NCI-H82 treated with DMSO at 0.1 percent for 48 hours (cell line): ENCODE measurements at regions not wholly inside any gene's neighbourhood (a gene's known extent, or its start where the extent isn't known, plus 50 kb on each side); places are given as distances from the start of the nearest gene placed in this dataset.
"Not testable (repeated sequence)": the region's sequence is repeated elsewhere in the genome, so short reads cannot be mapped to it uniquely, and the experiment has no call there.

Source experiments
- DNase-seq: peaks from one replicate; lab custom pipeline; 2025; ENCODE audit not compliant: unreplicated experiment; lab: John Stamatoyannopoulos, UW

DNA sequence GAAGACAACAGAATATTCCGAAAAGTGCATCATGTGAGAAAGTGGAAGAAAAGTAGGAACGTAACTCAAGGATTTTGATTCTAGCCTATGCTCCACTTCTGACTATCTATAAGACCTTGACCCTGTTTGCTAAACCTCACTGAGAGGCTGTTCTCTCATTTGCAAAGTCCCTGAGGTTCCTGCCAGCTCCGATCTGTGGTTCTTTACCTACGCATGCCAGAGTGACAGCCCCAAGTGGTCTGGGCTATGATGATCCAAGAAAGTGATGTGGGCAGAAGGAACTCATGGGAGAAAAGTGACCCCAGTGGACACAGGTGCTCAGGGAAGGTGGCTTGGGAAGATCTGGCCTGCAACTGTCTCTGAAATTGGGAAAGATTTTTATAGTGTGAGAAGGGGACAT, 301.1 kb upstream of the CDH11 start:
- no peak for DNase-seq

DNA sequence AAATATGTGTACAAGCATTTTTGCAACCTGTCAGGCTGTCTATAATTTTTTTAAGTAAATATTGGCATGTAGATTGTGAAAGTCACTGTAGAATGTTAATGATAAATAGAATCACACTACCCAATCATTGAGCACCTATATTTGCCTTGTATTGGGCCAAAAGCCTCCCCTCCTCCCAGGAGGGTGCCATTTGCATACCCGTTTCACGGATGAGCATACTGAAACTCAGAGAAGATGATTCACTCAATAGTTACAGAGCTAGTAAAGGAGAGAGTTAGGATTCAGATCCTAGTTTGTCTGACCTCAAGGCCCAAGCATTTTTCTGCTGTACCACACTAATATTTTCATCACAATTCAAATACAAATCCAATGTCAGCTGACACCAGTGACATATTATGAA, 299.7 kb upstream of the CDH11 start:
- DNase-seq: no peak

DNA sequence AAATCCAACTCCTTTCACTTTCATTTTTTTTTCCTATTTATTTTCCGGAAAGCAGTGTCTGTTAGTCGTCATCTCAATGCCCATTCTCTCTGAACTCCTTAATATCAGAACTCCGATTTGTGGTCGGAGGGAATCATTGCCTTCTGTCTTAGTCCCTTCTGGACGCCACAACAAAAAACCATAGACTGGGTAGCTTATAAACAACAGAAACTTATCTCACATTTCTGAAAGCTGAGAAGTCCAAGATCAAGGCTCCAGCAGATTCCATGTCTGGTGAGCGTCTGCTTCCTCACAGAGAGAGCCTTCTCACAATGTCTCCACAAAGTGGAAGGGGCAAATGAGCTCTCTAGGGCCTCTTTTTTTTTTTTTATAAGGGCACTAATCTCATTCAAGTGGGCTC, 296.6 kb upstream of the CDH11 start:
- DNase-seq: no peak

DNA sequence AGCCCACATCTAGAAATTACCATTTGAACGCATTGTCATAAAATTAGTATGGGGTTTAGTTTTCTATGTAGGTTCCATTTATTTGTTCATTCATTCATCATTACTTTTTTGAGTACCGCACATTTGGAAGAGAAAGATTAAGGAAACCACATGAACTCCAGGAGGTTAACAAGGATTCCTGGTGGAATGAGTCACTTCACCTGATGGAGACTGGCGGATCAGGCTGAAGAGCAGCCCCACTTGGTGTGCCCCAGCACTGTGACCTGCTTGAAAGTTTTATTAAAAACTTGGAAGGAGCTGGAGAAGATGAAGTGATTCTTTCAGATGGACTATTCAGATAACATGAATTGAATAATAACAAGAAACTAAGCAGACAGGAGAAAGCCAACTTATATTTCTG, 293.6 kb upstream of the CDH11 start:
- DNase-seq: no peak

DNA sequence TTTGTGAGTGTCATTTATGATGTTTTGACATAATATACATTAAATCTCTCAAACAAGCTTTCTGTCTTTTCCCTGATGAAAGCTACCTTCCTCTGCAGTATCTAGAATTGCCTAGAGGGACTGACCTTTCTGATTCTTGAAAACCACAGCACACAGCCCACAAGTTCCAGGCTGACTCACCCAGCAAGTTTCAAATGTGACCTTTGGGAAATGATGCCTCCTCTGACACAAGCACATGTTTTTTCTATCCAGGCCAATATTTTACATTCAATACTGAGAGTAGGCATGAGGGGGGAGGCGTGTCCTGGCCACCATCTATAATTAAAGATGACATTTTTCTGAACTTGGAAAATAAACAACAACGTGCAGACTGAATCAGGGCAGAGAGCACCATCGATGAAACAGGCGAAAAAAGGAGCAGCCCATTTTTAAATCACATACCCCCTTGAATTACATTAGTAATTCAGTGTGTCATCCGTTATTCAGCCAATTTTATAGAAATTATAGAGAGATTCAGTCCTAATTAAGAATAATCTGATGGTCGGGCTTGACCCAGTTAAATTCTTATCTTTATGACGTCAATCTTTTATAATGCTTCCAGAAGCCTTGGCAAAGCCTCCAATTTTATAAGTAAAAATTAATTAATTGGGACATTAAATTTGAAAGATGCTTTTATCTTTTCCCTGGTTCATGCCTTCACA, 292.6 kb upstream of the CDH11 start:
- no peak for DNase-seq

DNA sequence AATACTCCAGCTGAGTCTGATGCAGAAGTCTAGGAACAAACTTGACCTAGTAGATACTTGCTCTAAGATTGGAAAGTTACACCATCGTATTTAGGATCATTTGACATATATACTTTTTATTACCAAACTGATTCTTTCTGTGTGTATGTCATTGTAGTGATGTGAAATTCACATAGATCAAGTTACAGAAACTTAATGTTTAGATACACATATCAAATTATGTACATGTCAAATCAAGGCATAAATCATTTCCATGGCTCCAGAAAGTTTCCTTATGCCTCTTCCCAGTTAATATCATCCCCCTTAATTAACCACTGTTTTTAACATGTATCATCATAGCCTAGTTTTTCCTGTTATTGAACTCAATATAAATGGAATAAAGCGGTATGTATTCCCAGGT, 292.0 kb upstream of the CDH11 start:
- DNase-seq: no peak

DNA sequence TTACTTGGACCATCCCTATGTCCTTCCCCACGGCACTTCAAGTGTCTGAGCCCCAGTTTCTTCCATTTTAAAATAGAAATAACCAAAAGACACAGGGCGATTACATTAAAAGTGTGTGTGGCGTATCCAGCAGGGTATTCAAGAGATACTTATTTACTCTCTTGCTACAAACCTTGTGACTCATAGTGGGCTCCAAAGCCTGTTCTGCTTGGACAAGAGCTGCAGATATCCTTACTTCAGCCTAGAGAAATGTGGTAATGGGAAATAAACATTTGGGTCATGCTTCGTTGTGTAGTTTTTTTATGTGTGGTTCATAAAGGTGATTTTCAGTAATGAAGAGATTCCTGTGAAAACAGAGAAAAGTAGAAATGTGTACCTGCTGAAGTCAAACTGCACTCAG, 288.9 kb upstream of the CDH11 start:
- DNase-seq: no peak

DNA sequence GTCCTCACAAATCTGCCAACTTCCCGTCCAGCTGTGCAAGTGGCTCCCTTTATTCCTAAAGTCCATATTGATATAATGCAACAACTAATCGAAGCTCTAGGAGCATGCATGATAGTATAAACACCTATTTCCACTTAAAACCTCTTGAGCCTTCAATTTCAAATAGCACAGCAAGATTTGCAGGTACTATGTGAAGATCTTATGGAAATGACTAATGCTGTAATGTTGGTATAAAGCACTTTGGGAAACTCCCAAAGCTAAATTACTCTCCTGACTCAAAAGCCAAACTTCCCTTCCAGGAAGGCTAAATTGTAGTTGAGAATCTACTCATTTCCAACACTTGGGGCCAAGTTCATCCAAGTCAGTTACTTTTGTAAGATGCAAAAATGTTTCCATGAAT, 287.6 kb upstream of the CDH11 start:
- no peak for DNase-seq

DNA sequence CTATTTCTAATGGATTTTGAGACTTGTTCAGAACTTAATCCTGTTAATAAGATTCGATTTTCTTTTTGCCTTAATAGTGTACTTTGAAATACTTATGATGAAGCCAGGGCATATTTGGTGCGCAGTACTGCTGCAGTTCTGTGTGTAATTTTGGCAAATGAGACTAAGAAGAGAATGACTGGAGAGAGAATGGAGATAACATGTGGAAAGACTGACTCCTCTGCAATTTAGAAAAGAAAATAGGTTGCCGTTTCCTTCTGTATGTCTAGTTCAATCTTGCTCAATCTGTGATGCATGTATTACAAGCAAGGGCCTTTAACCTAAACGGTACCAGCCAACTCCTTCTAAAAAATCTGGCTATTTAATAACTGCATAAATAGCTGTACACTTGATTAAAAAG, 285.1 kb upstream of the CDH11 start:
- DNase-seq: peak; percentile 33

DNA sequence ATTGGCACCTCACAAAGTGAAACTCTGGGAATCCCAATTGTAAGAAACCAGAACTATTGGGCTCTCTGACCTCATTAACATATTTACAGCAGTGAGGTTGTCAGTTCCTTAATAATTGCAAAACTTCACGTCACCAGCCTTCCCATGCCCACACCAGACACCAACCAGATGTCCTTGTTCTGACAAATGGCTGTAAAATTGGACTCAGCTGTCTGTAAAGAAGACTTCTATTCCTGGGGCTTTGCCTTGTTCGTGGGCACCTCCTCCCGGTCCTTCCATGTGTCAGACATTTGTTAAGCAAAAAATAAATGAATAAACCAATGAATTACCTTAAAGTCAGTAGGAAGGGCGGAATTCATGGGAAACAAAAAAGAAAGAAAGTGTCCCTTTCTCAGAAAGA, 284.3 kb upstream of the CDH11 start:
- no peak for DNase-seq

DNA sequence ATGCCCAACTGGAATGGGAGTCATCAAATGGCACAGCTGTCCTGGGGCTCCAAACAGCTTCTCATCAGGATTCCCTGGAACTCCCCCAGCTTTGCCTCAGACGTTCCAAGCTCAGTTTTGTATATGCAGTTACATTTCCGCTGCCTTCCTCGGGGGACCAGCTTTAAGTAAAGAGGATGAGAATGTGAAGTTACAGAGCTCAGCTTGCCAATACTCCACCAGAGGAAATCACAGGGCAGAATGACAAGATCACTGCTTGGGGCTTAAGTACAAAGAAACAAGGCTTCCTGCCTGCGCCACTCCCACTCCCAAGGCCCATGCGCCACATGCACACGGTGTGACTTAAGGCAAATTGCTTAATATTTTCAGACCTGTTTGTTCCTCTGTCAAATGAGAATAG, 272.4 kb upstream of the CDH11 start:
- DNase-seq: no peak

DNA sequence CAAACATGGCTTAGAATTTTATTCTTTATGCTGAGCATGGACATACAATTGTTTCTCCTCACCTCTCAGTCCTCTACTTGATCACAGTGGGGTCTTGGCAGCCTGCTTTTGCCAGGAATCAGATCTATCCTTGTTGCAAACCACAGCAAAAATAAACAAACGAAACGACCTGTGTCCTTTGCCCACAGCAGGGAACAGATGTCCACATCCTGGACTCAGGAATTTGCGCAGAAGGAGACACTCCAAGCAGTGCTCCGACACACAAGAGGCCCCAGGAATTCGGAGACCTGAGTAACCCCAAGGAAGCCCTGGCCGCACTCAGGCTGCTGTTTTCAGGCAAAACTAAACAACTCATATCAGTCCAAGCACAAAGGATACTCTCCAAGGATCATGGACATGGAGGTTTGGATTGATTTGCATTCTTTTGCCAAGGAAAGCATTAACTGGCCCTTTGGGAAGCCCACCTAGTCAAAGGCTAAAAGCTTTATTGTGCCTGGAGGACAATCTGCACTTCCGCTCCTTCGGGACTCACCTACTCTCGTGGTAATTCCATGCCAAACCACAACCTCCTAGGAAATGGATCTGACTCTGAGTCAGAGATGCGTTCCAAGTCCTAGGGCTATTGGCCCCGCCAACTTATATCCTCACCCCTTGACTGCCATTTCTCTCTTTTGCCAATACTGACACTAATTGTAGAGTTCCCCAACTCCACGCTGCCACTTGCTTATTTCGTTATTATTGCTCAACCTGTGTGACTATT, 271.1 kb upstream of the CDH11 start:
- DNase-seq: no peak

DNA sequence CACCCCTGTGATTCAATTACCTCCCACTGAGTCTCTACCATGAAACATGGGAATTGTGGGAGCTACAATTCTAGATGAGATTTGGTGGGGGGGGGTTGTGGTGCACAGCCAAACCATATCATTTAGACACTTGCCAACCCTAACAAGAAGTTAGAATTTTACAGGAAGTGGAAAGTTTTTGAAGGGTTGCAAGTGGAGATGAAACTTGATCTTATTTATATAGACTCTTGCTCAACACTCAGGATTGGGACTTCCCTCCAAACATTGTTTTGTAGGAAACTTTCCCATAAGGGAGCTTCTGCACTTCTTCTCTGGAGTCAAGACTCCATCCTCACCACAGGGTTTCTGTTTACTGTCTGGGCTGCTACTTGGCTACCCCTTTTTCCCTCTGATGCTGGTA, 266.7 kb upstream of the CDH11 start:
- no peak for DNase-seq

DNA sequence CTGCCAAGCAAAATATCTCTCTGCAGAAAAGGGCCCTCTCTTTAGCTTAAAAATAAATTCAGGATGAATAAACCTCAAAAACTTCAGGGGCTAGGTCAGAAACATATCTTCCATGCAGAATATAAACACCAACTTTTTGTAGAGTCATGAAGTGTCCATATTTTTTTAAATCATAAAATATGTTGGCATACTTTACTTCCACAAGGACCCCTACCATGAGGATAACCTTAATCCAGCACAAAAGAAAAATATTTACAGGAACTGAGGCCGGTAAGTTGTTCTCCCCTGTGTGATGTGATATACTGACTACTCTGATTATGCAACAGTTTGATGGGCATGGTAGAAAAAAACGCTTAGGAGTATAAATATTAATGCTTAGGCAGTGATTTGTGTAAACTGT, 264.8 kb upstream of the CDH11 start:
- DNase-seq: no peak

DNA sequence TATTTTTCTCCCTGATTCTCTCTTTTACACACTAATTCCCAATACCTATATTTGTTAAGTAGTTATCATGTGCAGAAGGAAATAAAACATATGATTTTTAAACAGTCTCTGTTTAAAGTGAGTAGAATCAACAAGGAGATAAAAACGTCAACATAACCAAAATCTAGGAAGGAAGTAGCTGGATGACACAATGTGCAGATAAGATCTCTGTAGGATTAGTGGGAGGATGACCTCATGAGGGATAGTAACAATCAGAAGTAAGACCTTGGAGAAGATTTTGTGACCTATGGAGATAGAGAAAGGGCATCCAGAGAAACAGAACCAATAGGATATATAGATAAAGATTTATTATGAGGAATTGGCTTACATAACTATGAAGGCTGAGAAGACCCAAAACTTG, 262.6 kb upstream of the CDH11 start:
- DNase-seq: no peak

DNA sequence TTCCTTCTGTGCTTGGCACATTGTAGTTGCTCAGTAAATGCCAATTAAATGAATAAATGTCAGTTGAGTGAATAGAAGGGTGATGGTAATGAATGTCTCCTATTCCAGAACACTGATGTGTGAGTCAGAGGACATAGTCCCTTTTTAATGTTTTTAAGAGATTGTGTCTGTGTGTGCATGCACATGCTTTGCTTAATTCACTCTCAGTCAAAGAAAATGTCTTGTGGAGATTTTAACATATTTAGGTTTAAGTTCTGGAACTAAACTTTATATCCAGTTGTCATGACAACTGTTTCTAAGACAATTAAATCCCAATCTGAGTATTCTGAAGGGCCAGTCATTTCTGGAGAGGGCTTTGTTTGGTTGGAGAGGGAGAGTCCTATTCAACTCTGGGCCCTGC, 255.3 kb upstream of the CDH11 start:
- DNase-seq: no peak

DNA sequence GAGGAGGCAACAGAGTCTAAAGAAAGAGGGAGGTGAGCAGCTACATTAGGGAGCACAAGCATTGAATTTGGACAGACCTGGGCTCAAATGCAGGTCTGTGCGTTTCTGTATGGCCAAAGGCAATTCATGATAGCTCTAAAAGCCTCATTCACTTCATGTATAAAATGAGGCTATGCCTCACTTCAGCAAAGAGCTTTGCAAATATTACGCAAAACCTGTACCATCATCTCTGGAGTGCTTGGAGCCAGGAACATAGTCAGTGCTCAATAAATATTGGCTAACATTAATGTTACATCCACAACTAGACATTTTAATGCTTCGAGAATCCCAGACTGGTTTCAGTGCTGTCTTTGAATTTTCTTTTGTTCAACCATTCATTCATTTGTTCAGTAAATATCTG, 254.7 kb upstream of the CDH11 start:
- no peak for DNase-seq

DNA sequence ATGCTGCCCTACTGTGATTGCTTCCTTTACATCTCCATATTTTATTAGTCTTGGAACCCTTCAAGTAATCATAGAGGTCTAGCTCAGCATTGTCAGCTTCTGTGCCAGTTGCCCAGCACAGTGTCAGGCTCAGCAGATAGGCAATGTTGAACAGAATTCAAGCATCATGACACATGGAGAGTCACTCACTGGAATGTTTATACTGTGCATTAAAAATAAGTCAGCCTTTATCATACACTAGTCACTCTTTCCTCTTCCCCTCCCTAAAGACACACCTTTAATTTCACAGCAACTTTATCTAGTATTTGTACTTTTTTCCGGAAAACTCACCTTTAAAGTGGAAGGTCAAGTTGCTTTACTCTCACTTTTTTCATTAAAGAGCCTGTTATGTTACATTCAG, 253.8 kb upstream of the CDH11 start:
- DNase-seq: no peak

DNA sequence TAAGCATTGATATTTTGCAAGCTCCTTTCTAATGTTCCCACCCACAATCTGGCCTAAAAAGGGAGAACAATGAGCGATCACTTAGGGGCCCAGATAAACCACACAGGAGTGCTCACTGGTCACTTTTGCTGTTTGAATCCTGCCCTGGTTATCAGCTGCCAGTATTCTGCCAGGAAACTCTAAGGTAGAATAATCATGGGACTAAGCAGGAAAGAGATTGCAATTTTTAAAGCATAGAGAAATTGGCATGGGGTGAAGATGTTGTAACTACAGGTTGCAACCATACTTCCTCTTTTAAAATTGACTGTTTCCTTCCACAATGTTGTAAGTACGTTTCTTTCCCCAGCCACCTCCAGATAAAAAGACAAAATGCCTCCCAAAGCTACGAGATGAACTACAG, 251.2 kb upstream of the CDH11 start:
- no peak for DNase-seq

DNA sequence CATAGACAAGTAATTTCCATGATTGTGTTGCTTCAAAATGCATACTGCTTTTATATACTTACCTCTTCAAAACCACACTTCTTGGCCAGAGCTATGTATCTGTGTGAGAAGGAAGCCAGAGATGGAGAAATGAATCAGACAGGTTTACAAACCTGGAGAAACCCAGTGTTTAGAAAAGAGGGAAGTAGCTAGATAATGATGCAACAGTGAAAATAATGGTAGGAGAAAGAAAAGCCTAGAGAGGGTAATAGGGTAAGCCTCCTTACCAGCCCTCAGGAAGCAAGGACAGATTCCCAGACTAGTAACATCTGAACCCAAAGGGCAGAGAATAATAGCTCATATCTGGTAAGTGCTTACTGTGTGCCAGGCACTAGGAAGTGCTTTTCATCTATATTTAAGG, 250.3 kb upstream of the CDH11 start:
- DNase-seq: no peak

DNA sequence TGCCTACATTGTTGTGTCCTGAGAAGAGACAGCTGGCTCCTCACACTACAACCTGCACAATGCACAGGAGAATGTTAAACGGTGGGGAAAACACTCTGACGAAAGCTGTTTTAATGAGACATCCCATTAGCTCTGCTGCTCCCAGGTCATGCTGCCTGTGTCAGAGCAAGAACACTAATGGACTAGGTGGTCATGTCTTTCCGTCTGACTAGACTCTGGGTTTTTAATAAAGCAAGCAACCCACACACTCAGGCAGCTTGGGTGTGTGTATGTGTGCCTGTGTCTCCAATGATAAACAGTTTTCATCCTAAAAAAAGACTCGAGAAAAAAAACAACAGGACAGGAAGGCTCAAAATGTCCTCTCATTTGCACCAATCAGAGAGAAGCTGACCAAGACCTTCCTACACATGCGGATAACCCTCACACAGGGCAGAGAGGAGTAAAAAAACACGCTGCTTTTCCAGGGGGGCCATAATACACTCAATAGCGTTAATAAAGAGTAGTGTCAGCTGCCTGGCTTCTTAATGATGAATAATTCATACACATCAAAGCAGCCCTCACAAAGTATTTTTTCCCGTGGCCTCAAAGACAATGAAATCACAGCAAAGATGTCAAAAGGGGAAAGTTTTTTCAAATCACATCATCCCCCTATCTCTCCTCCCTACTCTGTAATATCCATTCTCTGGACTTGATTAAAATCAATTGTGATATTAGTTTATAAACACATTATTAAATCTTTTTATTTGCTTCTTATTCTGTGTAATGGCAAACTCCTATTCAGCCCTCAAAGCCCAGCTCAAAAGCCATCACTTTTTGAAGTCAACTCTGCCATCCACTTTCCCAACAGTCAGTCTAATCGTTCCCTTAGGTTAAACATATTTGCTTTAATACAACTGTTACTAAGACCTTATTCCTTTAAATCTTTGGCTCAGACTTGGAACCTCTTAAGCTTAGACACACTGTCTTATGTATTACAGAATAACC, 244.2 kb upstream of the CDH11 start:
- DNase-seq: no peak

DNA sequence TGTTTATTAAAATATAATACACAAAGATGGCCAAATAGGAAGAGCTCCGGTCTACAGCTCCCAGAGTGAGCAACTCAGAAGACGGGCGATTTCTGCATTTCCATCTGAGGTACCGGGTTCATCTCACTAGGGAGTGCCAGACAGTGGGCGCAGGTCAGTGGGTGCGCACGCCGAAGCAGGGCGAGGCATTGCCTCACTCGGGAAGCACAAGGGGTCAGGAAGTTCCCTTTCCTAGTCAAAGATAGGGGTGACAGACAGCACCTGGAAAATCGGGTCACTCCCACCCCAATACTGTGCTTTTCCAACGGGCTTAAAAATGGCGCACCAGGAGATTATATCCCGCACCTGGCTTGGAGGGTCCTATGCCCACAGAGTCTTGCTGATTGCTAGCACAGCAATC, 234.9 kb upstream of the CDH11 start:
- not testable (repeated sequence) for DNase-seq
